ENCODE measurements at regions not wholly inside any gene's neighbourhood (a gene's known extent, or its start where the extent isn't known, plus 50 kb on each side); places are given as distances from the start of the nearest gene placed in this dataset.

GRCh38 chr4:106476741-106477140 lies 108.2 kb upstream of the GIMD1 start:
- H3K27ac ChIP-seq (ENCODE audit: low read depth in 1 of 2, low read length in 2 of 2): no peak overlapping the region
- H3K36me3 ChIP-seq (ENCODE audit: insufficient read depth, low read length): no peaks in the 10 kb centered on the region
- no peak overlapping the region for H3K4me3 Mint-ChIP-seq
- H3K36me3 Mint-ChIP-seq (ENCODE audit: low read depth): no peaks in the 10 kb centered on the region
- no peaks in the 10 kb centered on the region for H3K4me1 Mint-ChIP-seq (ENCODE audit: low read depth)
- H3K4me1 ChIP-seq (ENCODE audit: insufficient read depth, low read length): no peaks in the 10 kb centered on the region
- peaks cover 9% of the 10 kb centered on the region for H3K27me3 Mint-ChIP-seq
- H3K27ac Mint-ChIP-seq: no peak overlapping the region
- no peaks in the 10 kb centered on the region for H3K27me3 ChIP-seq (ENCODE audit: control insufficient read depth in 1 of 2, insufficient read depth in 2 of 2, low read length in 2 of 2)
- DNase-seq: no peak
- no peak overlapping the region for H3K4me3 ChIP-seq (ENCODE audit: low read length)
- ATAC-seq (ENCODE audit: poor library complexity): no peak
- TF ChIP-seq CTCF (IDR thresholded peaks at IDR 0.05): no peak
- ChIA-PET POLR2A (no interaction called here), CTCF (no interaction called here)
- peaks cover 0 to 4% of the 10 kb centered on the region in 2 experiments for H3K9me3 ChIP-seq (ENCODE audit: control insufficient read depth in 1 of 2, insufficient read depth in 1 of 2, low read length in 2 of 2)
- peaks cover 7% of the 10 kb centered on the region for H3K9me3 Mint-ChIP-seq
- intact Hi-C loops (cut with DNase I, micrococcal nuclease): no loop called here

DNA sequence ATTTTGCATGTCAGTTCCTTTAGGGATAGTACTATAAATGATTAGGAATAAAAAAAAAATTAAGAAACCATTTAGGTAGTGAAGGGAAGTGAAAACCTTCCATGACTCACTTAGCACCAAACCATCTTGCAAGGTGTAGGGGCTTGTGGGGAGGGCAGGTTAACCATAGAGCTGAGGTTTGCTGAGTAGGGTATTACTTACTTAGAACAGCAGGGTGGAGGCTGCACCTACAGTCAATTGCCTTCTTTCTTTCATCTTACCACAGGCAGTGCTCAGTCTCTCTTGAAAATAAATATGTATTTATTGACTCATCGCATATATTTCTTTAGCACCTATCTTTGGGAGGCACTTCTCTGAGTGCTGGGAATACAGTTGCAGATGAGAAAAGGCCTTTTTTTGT lies 104.9 kb upstream of the GIMD1 start:
- CTCF ChIA-PET: no interaction called here
- Mint-ChIP-seq H3K9me3 (peaks cover 7% of the 10 kb centered on the region), H3K4me1 (ENCODE audit: low read depth) (no peaks in the 10 kb centered on the region), H3K4me3 (no peak overlapping the region), H3K27me3 (peaks cover 9% of the 10 kb centered on the region), H3K36me3 (ENCODE audit: low read depth) (no peaks in the 10 kb centered on the region), H3K27ac (no peak overlapping the region)
- Histone ChIP-seq H3K36me3 (ENCODE audit: insufficient read depth, low read length) (no peaks in the 10 kb centered on the region), H3K27me3 (ENCODE audit: control insufficient read depth in 1 of 2, insufficient read depth in 2 of 2, low read length in 2 of 2) (no peaks in the 10 kb centered on the region), H3K9me3 (ENCODE audit: control insufficient read depth in 1 of 2, insufficient read depth in 1 of 2, low read length in 2 of 2) (peaks cover 0 to 13% of the 10 kb centered on the region in 2 experiments), H3K4me3 (ENCODE audit: low read length) (no peak overlapping the region), H3K27ac (ENCODE audit: low read depth in 1 of 2, low read length in 2 of 2) (no peak overlapping the region), H3K4me1 (ENCODE audit: insufficient read depth, low read length) (no peaks in the 10 kb centered on the region)
- no peak for TF ChIP-seq CTCF (IDR thresholded peaks at IDR 0.05)
- DNase-seq (no peak), ATAC-seq (ENCODE audit: poor library complexity) (no peak)
- POLR2A ChIA-PET: no interaction called here
- intact Hi-C loops (cut with DNase I, micrococcal nuclease): no loop called here

- DNase-seq: no peak
- H3K27me3 ChIP-seq (ENCODE audit: control insufficient read depth in 1 of 2, insufficient read depth in 2 of 2, low read length in 2 of 2): no peaks in the 10 kb centered on the region
- H3K9me3 ChIP-seq (ENCODE audit: control insufficient read depth in 1 of 2, insufficient read depth in 1 of 2, low read length in 2 of 2): peaks cover 0 to 13% of the 10 kb centered on the region in 2 experiments
- Mint-ChIP-seq H3K36me3 (ENCODE audit: low read depth) (no peaks in the 10 kb centered on the region), H3K27ac (no peak overlapping the region), H3K9me3 (peaks cover 7% of the 10 kb centered on the region), H3K4me1 (ENCODE audit: low read depth) (no peaks in the 10 kb centered on the region), H3K4me3 (no peak overlapping the region), H3K27me3 (peaks cover 9% of the 10 kb centered on the region)
- no peaks in the 10 kb centered on the region for H3K4me1 ChIP-seq (ENCODE audit: insufficient read depth, low read length)
- intact Hi-C loops (cut with DNase I, micrococcal nuclease): no loop called here
- no peak overlapping the region for H3K27ac ChIP-seq (ENCODE audit: low read depth in 1 of 2, low read length in 2 of 2)
- ChIA-PET CTCF (no interaction called here), POLR2A (no interaction called here)
- H3K4me3 ChIP-seq (ENCODE audit: low read length): no peak overlapping the region
- no peak for TF ChIP-seq CTCF (IDR thresholded peaks at IDR 0.05)
- H3K36me3 ChIP-seq (ENCODE audit: insufficient read depth, low read length): no peaks in the 10 kb centered on the region
- ATAC-seq (ENCODE audit: poor library complexity): no peak
Observed at GRCh38 chr4:106471151-106471550, 102.6 kb upstream of the GIMD1 start.
